ENCODE measurements at regions not wholly inside any gene's neighbourhood (a gene's known extent, or its start where the extent isn't known, plus 50 kb on each side); places are given as distances from the start of the nearest gene placed in this dataset.

DNA sequence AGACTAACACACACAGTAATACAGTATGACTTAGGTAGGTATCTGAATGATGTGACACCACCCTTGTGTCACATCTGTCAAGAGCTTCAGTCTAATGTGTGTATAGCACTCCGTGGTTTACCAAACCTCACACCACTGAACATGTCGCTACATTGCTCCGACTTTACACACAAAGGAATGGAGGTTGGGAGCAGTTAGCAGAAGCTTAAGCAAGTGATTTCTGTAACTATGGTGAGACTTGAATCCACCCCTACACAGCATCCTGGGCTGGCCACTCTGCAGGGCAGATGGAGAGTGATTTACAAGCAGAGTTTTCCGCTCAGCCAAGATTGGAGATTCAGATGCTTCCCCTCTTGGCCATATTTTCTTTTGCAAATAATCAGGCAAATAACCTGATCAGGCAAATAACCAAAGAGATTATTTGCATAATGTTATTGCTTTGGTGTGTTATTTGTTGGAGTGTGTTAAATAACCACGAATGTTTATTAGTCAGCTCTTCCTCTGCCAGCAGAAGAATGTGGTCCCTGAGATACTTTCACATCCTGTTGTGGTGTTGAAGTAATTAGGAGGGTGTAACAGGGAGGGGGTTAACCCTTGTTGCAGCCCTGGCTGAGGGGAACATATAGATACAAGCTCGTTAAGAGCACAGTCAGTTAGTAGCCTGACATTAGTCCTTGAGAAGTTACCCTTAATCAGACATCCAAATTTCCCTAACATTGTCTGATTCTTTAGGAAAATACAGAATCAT lies 92.8 kb downstream of the SNX18 start:
- no peak for DNase-seq
- Histone ChIP-seq H3K4me1 (peaks cover 0 to 51% (median under 1%) of the 10 kb centered on the region in 12 donors), H3K9me3 (no peaks in the 10 kb centered on the region), H3K27ac (peak overlapping the region in 1 of 12 donors; percentile 76), H3K4me3 (peak overlapping the region in 1 of 12 donors; percentile 9), H3K27me3 (no peaks in the 10 kb centered on the region), H3K36me3 (no peaks in the 10 kb centered on the region)
- no peak for TF ChIP-seq POLR2A (IDR thresholded peaks at IDR 0.05)
- intact Hi-C loops (cut with DNase I), result no loop called here
- peak in 3 of 4 donors; percentile 28 to 54 (median 53) for ATAC-seq
- 64 to 67% (median 67%) methylated on average over 6 of the region's 6 CpGs for WGBS, 4 donors

GRCh38 chr5:54608423-54609085 lies 91.0 kb downstream of the SNX18 start:
- Histone ChIP-seq H3K4me1 (peaks cover 0 to 43% (median 0%) of the 10 kb centered on the region in 12 donors), H3K27ac (no peak overlapping the region), H3K9me3 (no peaks in the 10 kb centered on the region), H3K36me3 (no peaks in the 10 kb centered on the region), H3K27me3 (no peaks in the 10 kb centered on the region), H3K4me3 (no peak overlapping the region)
- ATAC-seq (peak in 2 of 4 donors; percentile 44 to 67), DNase-seq (no peak)
- WGBS, 4 donors, result 83 to 99% (median 93%) methylated on average over 3 of the region's 3 CpGs
- TF ChIP-seq, protein P1, sequence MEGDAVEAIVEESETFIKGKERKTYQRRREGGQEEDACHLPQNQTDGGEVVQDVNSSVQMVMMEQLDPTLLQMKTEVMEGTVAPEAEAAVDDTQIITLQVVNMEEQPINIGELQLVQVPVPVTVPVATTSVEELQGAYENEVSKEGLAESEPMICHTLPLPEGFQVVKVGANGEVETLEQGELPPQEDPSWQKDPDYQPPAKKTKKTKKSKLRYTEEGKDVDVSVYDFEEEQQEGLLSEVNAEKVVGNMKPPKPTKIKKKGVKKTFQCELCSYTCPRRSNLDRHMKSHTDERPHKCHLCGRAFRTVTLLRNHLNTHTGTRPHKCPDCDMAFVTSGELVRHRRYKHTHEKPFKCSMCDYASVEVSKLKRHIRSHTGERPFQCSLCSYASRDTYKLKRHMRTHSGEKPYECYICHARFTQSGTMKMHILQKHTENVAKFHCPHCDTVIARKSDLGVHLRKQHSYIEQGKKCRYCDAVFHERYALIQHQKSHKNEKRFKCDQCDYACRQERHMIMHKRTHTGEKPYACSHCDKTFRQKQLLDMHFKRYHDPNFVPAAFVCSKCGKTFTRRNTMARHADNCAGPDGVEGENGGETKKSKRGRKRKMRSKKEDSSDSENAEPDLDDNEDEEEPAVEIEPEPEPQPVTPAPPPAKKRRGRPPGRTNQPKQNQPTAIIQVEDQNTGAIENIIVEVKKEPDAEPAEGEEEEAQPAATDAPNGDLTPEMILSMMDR (IDR thresholded peaks at IDR 0.05), result no peak
- no peak for TF ChIP-seq POLR2A (IDR thresholded peaks at IDR 0.05)
- intact Hi-C loops (cut with DNase I), result no loop called here

- Histone ChIP-seq H3K27ac (no peak overlapping the region), H3K36me3 (no peaks in the 10 kb centered on the region), H3K9me3 (no peaks in the 10 kb centered on the region), H3K27me3 (no peaks in the 10 kb centered on the region), H3K4me1 (peaks cover 0 to 53% (median 7%) of the 10 kb centered on the region in 12 donors), H3K4me3 (no peak overlapping the region)
- no peak for DNase-seq
- ATAC-seq, result no peak
- 93 to 98% (median 96%) methylated on average over 3 of the region's 3 CpGs for WGBS, 4 donors
- intact Hi-C loops (cut with DNase I), result no loop called here
- TF ChIP-seq POLR2A (IDR thresholded peaks at IDR 0.05), result no peak
- TF ChIP-seq, protein P1 (IDR thresholded peaks at IDR 0.05), result no peak
Measured at GRCh38 chr5:54607006-54607405, 89.4 kb downstream of the SNX18 start.

GRCh38 chr5:54603372-54603771 lies 85.8 kb downstream of the SNX18 start:
- Histone ChIP-seq H3K4me3 (no peak overlapping the region), H3K27me3 (no peaks in the 10 kb centered on the region), H3K9me3 (peaks cover 0 to 9% (median 0%) of the 10 kb centered on the region in 12 donors), H3K36me3 (no peaks in the 10 kb centered on the region), H3K27ac (peak overlapping the region in 2 of 12 donors; percentile 8 to 28), H3K4me1 (peaks cover 0 to 31% (median 7%) of the 10 kb centered on the region in 12 donors)
- TF ChIP-seq POLR2A (IDR thresholded peaks at IDR 0.05), result no peak
- TF ChIP-seq, protein P1 (IDR thresholded peaks at IDR 0.05), result no peak
- 31 to 50% (median 46%) methylated on average over 1 of the region's 1 CpG for WGBS, 4 donors
- intact Hi-C loops (cut with DNase I), result no loop called here
- DNase-seq (no peak), ATAC-seq (peak in 2 of 4 donors; percentile 69 to 70)
